PC-3 (cell line): ENCODE measurements at regions not wholly inside any gene's neighbourhood (a gene's known extent, or its start where the extent isn't known, plus 50 kb on each side); places are given as distances from the start of the nearest gene placed in this dataset.
A peak's percentile ranks its signal among the peaks of the same experiment; 100 is the strongest.
"Not testable (repeated sequence)": the region's sequence is repeated elsewhere in the genome, so short reads cannot be mapped to it uniquely, and the experiment has no call there.

ENCODE experiments used
- ATAC-seq: fragments of 200-7000 bp; cut with Tn5 transposase; 2 replicates; pipeline ENCODE4 v1.9.1; 2020; ENCODE audit warnings: mild to moderate bottlenecking, moderate library complexity
- BruUV-seq: library from RNA; stranded (reverse); fragments of 400-500 nt; replicated peaks from 2 replicates; lab custom pipeline; 2021; lab: Mats Ljungman, UMichigan
- CTCF ChIA-PET: fragments of 300-600 bp; sonication (Branson Sonifier 250); formaldehyde crosslinking; loops from one replicate; lab custom pipeline; 2022; ENCODE audit warnings: antibody characterized with exemption; lab: Charles Lee
- POLR2A ChIA-PET: fragments of 300-600 bp; sonication (Branson Sonifier 250); formaldehyde crosslinking; loops from one replicate; lab custom pipeline; 2022; ENCODE audit warnings: antibody characterized with exemption; ENCODE audit not compliant: unreplicated experiment; lab: Charles Lee
- DNase-seq: peaks from one replicate; pipeline ENCODE4 v3.0.0-alpha.2; 2015
- H2AFZ ChIP-seq: fragments of 300-600 bp; sonication (generic); 2 replicates; pipeline ENCODE4 v1.6.0; 2016; ENCODE audit warnings: antibody characterized with exemption, low read length
- H3F3A ChIP-seq: fragments of 300-600 bp; sonication (generic); one replicate; pipeline ENCODE4 v1.6.0; 2017; ENCODE audit warnings: antibody characterized with exemption, low read length, control low read depth, mild to moderate bottlenecking; ENCODE audit not compliant: unreplicated experiment
- H3K27ac ChIP-seq: fragments of 300-600 bp; sonication (generic); 2 replicates; pipeline ENCODE4 v1.5.1; 2016; ENCODE audit warnings: mild to moderate bottlenecking, low read length
- H3K27me3 ChIP-seq: fragments of 300-600 bp; sonication (generic); 2 replicates; pipeline ENCODE4 v1.6.1; 2016; ENCODE audit warnings: low read length, mixed read lengths
- H3K36me3 ChIP-seq: fragments of 300-600 bp; sonication (generic); 2 replicates; pipeline ENCODE4 v1.6.1; 2016; ENCODE audit warnings: low read depth, mixed run types, low read length, mixed read lengths
- H3K4me1 ChIP-seq: fragments of 300-600 bp; sonication (generic); 2 replicates; pipeline ENCODE4 v1.5.1; 2016; ENCODE audit warnings: low read length; ENCODE audit not compliant: insufficient read depth
- H3K4me2 ChIP-seq: fragments of 300-600 bp; sonication (generic); 2 replicates; pipeline ENCODE4 v1.6.0; 2016; ENCODE audit warnings: low read length
- H3K4me3 ChIP-seq: fragments of 300-600 bp; sonication (generic); 2 replicates; pipeline ENCODE4 v1.5.1; 2016; ENCODE audit warnings: mild to moderate bottlenecking, low read length, mixed read lengths
- H3K79me2 ChIP-seq: fragments of 300-600 bp; sonication (generic); 2 replicates; pipeline ENCODE4 v1.6.1; 2017; ENCODE audit warnings: low read length, mixed read lengths
- H3K9ac ChIP-seq: fragments of 300-600 bp; sonication (generic); 2 replicates; pipeline ENCODE4 v1.6.0; 2016; ENCODE audit warnings: mild to moderate bottlenecking, low read length
- H3K9me2 ChIP-seq: fragments of 300-600 bp; sonication (generic); replicated peaks from 2 replicates; pipeline ENCODE4 v1.6.1; 2016; ENCODE audit warnings: mixed run types, low read length, mixed read lengths
- H3K9me3 ChIP-seq: fragments of 300-600 bp; sonication (generic); 2 replicates; pipeline ENCODE4 v1.6.1; 2016; ENCODE audit warnings: low read length, mixed read lengths
- H4K20me1 ChIP-seq: fragments of 300-600 bp; sonication (generic); 2 replicates; pipeline ENCODE4 v1.6.1; 2016; ENCODE audit warnings: low read length, mixed read lengths
- EZH2 ChIP-seq: fragments of 300-600 bp; sonication (generic); IDR thresholded peaks from one replicate; pipeline ENCODE4 v1.6.1; 2017; ENCODE audit warnings: antibody characterized with exemption, mild to moderate bottlenecking, low read length; ENCODE audit not compliant: unreplicated experiment
- EZH2phosphoT487 ChIP-seq: fragments of 300-600 bp; sonication (generic); IDR thresholded peaks from 2 replicates; pipeline ENCODE4 v1.6.1; 2018; ENCODE audit warnings: mild to moderate bottlenecking, antibody characterized with exemption, low read length, borderline replicate concordance
- intact Hi-C: fragments of 100-400 bp; cut with micrococcal nuclease; formaldehyde crosslinking; loops from 2 replicates; pipeline ENCODE4 v1.9.0; 2023
- TF ChIP-seq, protein P1 (sequence below): fragments of 300-600 bp; sonication (generic); conservative IDR thresholded peaks from 2 replicates; pipeline ENCODE4 v1.5.1; 2017; ENCODE audit warnings: antibody characterized with exemption, low read depth, mild to moderate bottlenecking, low read length

DNA sequence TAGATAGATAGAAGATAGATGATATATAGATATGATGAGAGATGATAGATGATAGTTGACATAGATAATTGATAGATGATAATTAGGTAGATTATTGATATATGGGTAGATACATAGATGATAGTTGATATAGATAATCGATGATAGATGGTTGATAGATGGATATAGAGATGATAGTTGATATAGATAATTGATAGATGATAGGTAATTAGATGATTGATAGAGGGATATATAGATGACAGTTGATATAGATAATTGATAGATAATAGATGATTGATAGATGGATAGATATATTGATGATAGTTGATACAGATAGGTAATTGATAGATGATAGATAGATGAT lies 72.3 kb downstream of the PRR15 start:
- Histone ChIP-seq H4K20me1 (no peaks in the 10 kb centered on the region), H3K9me3 (no peaks in the 10 kb centered on the region), H3K4me3 (no peak overlapping the region), H3K36me3 (no peaks in the 10 kb centered on the region), H3K79me2 (no peaks in the 10 kb centered on the region), H2AFZ (no peak overlapping the region), H3K4me2 (no peak overlapping the region), H3K9ac (no peak overlapping the region), H3K4me1 (peaks cover 9% of the 10 kb centered on the region), H3K9me2 (no peaks in the 10 kb centered on the region), H3K27ac (no peak overlapping the region), H3K27me3 (no peaks in the 10 kb centered on the region), H3F3A (no peaks in the 10 kb centered on the region)
- intact Hi-C loops, result loop anchor here (2.0 to 10.0 kb wide), 5 partner anchors 173 to 776 kb away; no protein-coding TSS in a partner anchor
- ATAC-seq (no peak), DNase-seq (no peak)
- CTCF ChIA-PET, result no interaction called here
- BruUV-seq, result no TSS peak
- POLR2A ChIA-PET, result interaction anchor here (0.9 kb wide), 1 partner anchor 73 kb away, joined by 4 read pairs; the partner anchor contains the start of gene PRR15
- TF ChIP-seq, protein P1, sequence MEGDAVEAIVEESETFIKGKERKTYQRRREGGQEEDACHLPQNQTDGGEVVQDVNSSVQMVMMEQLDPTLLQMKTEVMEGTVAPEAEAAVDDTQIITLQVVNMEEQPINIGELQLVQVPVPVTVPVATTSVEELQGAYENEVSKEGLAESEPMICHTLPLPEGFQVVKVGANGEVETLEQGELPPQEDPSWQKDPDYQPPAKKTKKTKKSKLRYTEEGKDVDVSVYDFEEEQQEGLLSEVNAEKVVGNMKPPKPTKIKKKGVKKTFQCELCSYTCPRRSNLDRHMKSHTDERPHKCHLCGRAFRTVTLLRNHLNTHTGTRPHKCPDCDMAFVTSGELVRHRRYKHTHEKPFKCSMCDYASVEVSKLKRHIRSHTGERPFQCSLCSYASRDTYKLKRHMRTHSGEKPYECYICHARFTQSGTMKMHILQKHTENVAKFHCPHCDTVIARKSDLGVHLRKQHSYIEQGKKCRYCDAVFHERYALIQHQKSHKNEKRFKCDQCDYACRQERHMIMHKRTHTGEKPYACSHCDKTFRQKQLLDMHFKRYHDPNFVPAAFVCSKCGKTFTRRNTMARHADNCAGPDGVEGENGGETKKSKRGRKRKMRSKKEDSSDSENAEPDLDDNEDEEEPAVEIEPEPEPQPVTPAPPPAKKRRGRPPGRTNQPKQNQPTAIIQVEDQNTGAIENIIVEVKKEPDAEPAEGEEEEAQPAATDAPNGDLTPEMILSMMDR, result peak; percentile 4; the same call in 1 of the 2 replicates
- no peak for TF ChIP-seq EZH2

DNA sequence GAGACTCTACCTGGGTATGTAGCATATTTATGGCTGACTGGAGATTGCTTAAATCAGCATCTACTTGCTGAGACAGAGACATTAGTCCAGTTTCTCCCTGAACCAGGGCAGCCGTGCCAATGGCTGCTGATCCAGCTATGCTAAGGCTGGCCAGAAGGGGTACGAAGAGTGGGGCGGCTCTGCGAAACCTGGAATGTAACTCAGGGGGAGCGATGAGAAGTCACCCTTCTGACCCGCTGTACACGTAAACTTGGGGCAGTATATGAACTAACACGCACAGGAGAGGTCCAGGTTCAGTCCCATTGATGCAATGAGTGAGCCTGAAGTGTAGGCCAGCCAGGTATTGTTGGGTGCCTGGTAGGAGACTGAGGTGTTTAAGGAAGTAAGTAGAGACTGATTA lies 73.7 kb downstream of the PRR15 start:
- H4K20me1 ChIP-seq, result no peaks in the 10 kb centered on the region
- H3K9me3 ChIP-seq, result no peaks in the 10 kb centered on the region
- CTCF ChIA-PET, result no interaction called here
- no peak overlapping the region for H3K4me2 ChIP-seq
- no peaks in the 10 kb centered on the region for H3K36me3 ChIP-seq
- no peaks in the 10 kb centered on the region for H3K9me2 ChIP-seq
- no peak for TF ChIP-seq EZH2phosphoT487
- no peak for TF ChIP-seq EZH2
- TF ChIP-seq, protein P1, result no peak
- no peaks in the 10 kb centered on the region for H3K79me2 ChIP-seq
- POLR2A ChIA-PET, result interaction anchor here (0.6 kb wide), 1 partner anchor 289 kb away, joined by 25 read pairs; no protein-coding TSS in a partner anchor
- H3K27me3 ChIP-seq, result no peaks in the 10 kb centered on the region
- no peak for DNase-seq
- H2AFZ ChIP-seq, result no peak overlapping the region
- no TSS peak for BruUV-seq
- H3K4me1 ChIP-seq, result peaks cover 9% of the 10 kb centered on the region
- no peak overlapping the region for H3K27ac ChIP-seq
- H3F3A ChIP-seq, result no peaks in the 10 kb centered on the region
- H3K4me3 ChIP-seq, result no peak overlapping the region
- no peak for ATAC-seq
- intact Hi-C loops, result loop anchor here (2.0 to 10.0 kb wide), 5 partner anchors 171 to 775 kb away; no protein-coding TSS in a partner anchor
- no peak overlapping the region for H3K9ac ChIP-seq

DNA sequence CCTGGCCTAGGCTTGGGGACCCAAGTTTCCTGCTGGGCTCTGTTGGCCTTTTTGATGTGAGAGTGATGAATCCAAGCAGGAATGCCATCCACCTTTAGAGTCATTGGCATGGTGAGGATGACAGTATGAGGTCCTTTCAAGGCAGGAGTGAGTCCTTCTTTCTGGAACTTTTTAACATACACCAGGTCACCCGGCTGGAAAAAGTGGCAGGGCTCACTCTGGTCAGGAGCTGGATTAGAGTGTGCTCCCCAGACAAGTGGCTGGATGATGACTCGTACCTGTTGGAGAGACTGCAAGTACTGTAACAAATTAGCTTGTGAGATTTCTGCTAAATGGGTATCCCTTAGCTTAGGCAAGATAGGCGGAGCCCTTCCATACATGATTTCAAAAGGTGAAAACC lies 75.2 kb downstream of the PRR15 start:
- intact Hi-C loops, result loop anchor here (5.0 to 10.0 kb wide), 4 partner anchors 236 to 773 kb away; no protein-coding TSS in a partner anchor
- CTCF ChIA-PET, result not testable (repeated sequence)

More for the DNA sequence above, 75.2 kb downstream of the PRR15 start:
- H3K27me3 ChIP-seq, BruUV-seq, H3K4me2 ChIP-seq, H3K9me3 ChIP-seq, POLR2A ChIA-PET, H3F3A ChIP-seq, H2AFZ ChIP-seq, H4K20me1 ChIP-seq, H3K4me3 ChIP-seq, ATAC-seq, H3K36me3 ChIP-seq, H3K9ac ChIP-seq, H3K9me2 ChIP-seq, H3K79me2 ChIP-seq, H3K27ac ChIP-seq, H3K4me1 ChIP-seq: not testable (repeated sequence)
- peak; percentile 5 for DNase-seq
